ENCODE measurements at regions not wholly inside any gene's neighbourhood (a gene's known extent, or its start where the extent isn't known, plus 50 kb on each side); places are given as distances from the start of the nearest gene placed in this dataset.

- TF ChIP-seq, protein P1, sequence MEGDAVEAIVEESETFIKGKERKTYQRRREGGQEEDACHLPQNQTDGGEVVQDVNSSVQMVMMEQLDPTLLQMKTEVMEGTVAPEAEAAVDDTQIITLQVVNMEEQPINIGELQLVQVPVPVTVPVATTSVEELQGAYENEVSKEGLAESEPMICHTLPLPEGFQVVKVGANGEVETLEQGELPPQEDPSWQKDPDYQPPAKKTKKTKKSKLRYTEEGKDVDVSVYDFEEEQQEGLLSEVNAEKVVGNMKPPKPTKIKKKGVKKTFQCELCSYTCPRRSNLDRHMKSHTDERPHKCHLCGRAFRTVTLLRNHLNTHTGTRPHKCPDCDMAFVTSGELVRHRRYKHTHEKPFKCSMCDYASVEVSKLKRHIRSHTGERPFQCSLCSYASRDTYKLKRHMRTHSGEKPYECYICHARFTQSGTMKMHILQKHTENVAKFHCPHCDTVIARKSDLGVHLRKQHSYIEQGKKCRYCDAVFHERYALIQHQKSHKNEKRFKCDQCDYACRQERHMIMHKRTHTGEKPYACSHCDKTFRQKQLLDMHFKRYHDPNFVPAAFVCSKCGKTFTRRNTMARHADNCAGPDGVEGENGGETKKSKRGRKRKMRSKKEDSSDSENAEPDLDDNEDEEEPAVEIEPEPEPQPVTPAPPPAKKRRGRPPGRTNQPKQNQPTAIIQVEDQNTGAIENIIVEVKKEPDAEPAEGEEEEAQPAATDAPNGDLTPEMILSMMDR (IDR thresholded peaks at IDR 0.05) = no peak
- TF ChIP-seq POLR2A (IDR thresholded peaks at IDR 0.05) = no peak
Measured at GRCh38 chr2:221767106-221768012, 195.3 kb upstream of the EPHA4 start.
